Esophagus squamous epithelium (tissue), 4 donors: ENCODE measurements at regions not wholly inside any gene's neighbourhood (a gene's known extent, or its start where the extent isn't known, plus 50 kb on each side); places are given as distances from the start of the nearest gene placed in this dataset.

Experiments used
- POLR2A ChIP-seq, 4 donors: fragments of 450-650 bp; IDR thresholded peaks; one replicate each; pipeline ENCODE4 v1.6.1; 2017; ENCODE audit warnings: antibody characterized with exemption in 4 of 4, mild to moderate bottlenecking in 4 of 4, moderate library complexity in 3 of 4
- TF ChIP-seq, protein P1 (sequence below), 6 experiments: fragments of 450-650 bp in 4 of 6; fragments of 200-600 bp in 2 of 6; sonication (generic) in 2 of 6; IDR thresholded peaks; one replicate each; pipeline ENCODE4 v1.5.1; 2016 to 2019; ENCODE audit warnings: antibody characterized with exemption in 6 of 6, mild to moderate bottlenecking in 4 of 6, moderate library complexity in 4 of 6

DNA sequence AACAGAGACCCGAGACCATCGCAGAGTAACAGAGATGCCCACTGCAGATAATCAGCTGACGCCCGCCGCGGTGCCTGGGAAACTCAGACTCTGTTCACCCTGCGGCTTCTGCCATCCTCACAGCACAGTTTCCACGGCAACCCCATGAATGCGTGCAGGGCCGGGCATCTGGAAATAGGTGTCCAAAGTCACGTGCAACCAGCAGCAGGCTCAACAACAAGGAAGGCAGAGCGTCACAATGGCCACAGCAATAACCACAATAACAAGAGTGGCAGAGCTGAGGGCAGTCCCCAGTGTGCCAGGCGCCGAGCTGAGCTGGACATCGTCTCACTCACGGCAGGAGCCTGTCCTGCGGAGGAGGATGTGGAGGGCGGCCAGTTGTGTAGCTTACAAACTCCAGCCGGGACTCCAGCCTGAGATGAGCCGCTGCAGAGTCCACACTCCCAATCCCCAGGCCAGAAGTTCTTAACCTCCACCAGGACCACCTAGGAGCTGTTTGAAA is 102.0 kb downstream of the CRYAA start:
- TF ChIP-seq, protein P1, sequence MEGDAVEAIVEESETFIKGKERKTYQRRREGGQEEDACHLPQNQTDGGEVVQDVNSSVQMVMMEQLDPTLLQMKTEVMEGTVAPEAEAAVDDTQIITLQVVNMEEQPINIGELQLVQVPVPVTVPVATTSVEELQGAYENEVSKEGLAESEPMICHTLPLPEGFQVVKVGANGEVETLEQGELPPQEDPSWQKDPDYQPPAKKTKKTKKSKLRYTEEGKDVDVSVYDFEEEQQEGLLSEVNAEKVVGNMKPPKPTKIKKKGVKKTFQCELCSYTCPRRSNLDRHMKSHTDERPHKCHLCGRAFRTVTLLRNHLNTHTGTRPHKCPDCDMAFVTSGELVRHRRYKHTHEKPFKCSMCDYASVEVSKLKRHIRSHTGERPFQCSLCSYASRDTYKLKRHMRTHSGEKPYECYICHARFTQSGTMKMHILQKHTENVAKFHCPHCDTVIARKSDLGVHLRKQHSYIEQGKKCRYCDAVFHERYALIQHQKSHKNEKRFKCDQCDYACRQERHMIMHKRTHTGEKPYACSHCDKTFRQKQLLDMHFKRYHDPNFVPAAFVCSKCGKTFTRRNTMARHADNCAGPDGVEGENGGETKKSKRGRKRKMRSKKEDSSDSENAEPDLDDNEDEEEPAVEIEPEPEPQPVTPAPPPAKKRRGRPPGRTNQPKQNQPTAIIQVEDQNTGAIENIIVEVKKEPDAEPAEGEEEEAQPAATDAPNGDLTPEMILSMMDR (IDR thresholded peaks at IDR 0.05) = no peak
- no peak for TF ChIP-seq POLR2A (IDR thresholded peaks at IDR 0.05)
